Lung (tissue), 11 donors: ENCODE measurements at regions not wholly inside any gene's neighbourhood (a gene's known extent, or its start where the extent isn't known, plus 50 kb on each side); places are given as distances from the start of the nearest gene placed in this dataset.

Experiments used
- ATAC-seq: fragments of 200-7000 bp; cut with Tn5 transposase; one replicate; pipeline ENCODE4 v1.9.1; 2020; ENCODE audit warnings: moderate number of reproducible peaks; ENCODE audit not compliant: insufficient read depth, low FRiP score
- DNase-seq, 3 donors: peaks; one replicate each; pipeline ENCODE4 v3.0.0-alpha.2; 2013 to 2017
- H3K27ac ChIP-seq, 2 donors: one replicate each; pipeline ENCODE4 v1.5.1; 2013; ENCODE audit warnings: mild to moderate bottlenecking in 2 of 2, moderate library complexity in 2 of 2, control low read depth in 1 of 2, inconsistent platforms in 1 of 2, low read depth in 1 of 2, low read length in 1 of 2
- H3K27me3 ChIP-seq, 3 donors: one replicate each; pipeline ENCODE4 v1.5.1; 2013; ENCODE audit warnings: low read length in 2 of 3; ENCODE audit not compliant: control insufficient read depth in 3 of 3, insufficient read depth in 3 of 3
- H3K36me3 ChIP-seq, 4 donors: one replicate each; pipeline ENCODE4 v1.5.1; 2013; ENCODE audit warnings: low read length in 4 of 4, mild to moderate bottlenecking in 1 of 4, moderate library complexity in 1 of 4; ENCODE audit not compliant: control insufficient read depth in 4 of 4, insufficient read depth in 4 of 4
- H3K4me1 ChIP-seq, 5 donors: one replicate each; pipeline ENCODE4 v1.5.1; 2013; ENCODE audit warnings: low read length in 5 of 5, mild to moderate bottlenecking in 2 of 5, moderate library complexity in 1 of 5; ENCODE audit not compliant: control insufficient read depth in 5 of 5, insufficient read depth in 5 of 5
- H3K4me3 ChIP-seq: one replicate; pipeline ENCODE4 v1.5.1; 2013; ENCODE audit warnings: mild to moderate bottlenecking, control low read depth, moderate library complexity
- H3K9ac ChIP-seq, 2 donors: one replicate each; pipeline ENCODE4 v1.5.1; 2013; ENCODE audit warnings: low read length in 2 of 2, control low read depth in 1 of 2; ENCODE audit not compliant: insufficient read depth in 1 of 2
- H3K9me3 ChIP-seq, 4 donors: one replicate each; pipeline ENCODE4 v1.5.1; 2013; ENCODE audit warnings: low read length in 3 of 4, mild to moderate bottlenecking in 1 of 4, moderate library complexity in 1 of 4; ENCODE audit not compliant: control insufficient read depth in 4 of 4, insufficient read depth in 3 of 4
- WGBS, 2 donors: extraction: QIAGEN DNeasy Blood & Tissue Kit; methylation state at CpG; one replicate each; pipeline ENCODE4 v1.1.7; 2013; 5-methylcytosine and 5-hydroxymethylcytosine counted together
- TF ChIP-seq, protein P1 (sequence below): IDR thresholded peaks from 2 replicates; pipeline ENCODE4 v1.5.1; 2012; ENCODE audit warnings: mild to moderate bottlenecking; ENCODE audit errors: control extremely low read depth, extremely low read depth
- donor health status: control.
- donor health status: control.
- donor health status: Bipolar disorder and iron deficiency.
- donor health status: healthy.
- donor health status: DM: yes; HTN: yes; CAD: no.

GRCh38 chr4:38512840-38513239 lies 151.2 kb upstream of the KLF3 start:
- WGBS, 2 donors, result 88 to 91% methylated on average over 4 of the region's 4 CpGs
- Histone ChIP-seq H3K9me3 (no peaks in the 10 kb centered on the region), H3K36me3 (no peaks in the 10 kb centered on the region), H3K27ac (no peak overlapping the region), H3K9ac (no peak overlapping the region), H3K4me1 (no peaks in the 10 kb centered on the region), H3K27me3 (no peaks in the 10 kb centered on the region), H3K4me3 (no peak overlapping the region)
- TF ChIP-seq, protein P1, sequence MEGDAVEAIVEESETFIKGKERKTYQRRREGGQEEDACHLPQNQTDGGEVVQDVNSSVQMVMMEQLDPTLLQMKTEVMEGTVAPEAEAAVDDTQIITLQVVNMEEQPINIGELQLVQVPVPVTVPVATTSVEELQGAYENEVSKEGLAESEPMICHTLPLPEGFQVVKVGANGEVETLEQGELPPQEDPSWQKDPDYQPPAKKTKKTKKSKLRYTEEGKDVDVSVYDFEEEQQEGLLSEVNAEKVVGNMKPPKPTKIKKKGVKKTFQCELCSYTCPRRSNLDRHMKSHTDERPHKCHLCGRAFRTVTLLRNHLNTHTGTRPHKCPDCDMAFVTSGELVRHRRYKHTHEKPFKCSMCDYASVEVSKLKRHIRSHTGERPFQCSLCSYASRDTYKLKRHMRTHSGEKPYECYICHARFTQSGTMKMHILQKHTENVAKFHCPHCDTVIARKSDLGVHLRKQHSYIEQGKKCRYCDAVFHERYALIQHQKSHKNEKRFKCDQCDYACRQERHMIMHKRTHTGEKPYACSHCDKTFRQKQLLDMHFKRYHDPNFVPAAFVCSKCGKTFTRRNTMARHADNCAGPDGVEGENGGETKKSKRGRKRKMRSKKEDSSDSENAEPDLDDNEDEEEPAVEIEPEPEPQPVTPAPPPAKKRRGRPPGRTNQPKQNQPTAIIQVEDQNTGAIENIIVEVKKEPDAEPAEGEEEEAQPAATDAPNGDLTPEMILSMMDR, result no peak
- ATAC-seq, result no peak
- no peak for DNase-seq

GRCh38 chr4:38514465-38515146 lies 149.4 kb upstream of the KLF3 start:
- H3K4me1 ChIP-seq, result no peaks in the 10 kb centered on the region
- H3K4me3 ChIP-seq, result no peak overlapping the region
- TF ChIP-seq, protein P1, result no peak
- WGBS, 2 donors, result 83 to 92% methylated on average over 1 of the region's 1 CpG
- ATAC-seq, result no peak
- no peak for DNase-seq
- no peaks in the 10 kb centered on the region for H3K9me3 ChIP-seq
- H3K27me3 ChIP-seq, result no peaks in the 10 kb centered on the region
- no peaks in the 10 kb centered on the region for H3K36me3 ChIP-seq
- H3K9ac ChIP-seq, result no peak overlapping the region
- H3K27ac ChIP-seq, result no peak overlapping the region

GRCh38 chr4:38516190-38516589 lies 147.8 kb upstream of the KLF3 start:
- no peaks in the 10 kb centered on the region for H3K4me1 ChIP-seq
- no peaks in the 10 kb centered on the region for H3K36me3 ChIP-seq
- no peak overlapping the region for H3K27ac ChIP-seq
- no peaks in the 10 kb centered on the region for H3K9me3 ChIP-seq
- TF ChIP-seq, protein P1, result no peak
- no peak overlapping the region for H3K9ac ChIP-seq
- H3K27me3 ChIP-seq, result no peaks in the 10 kb centered on the region
- DNase-seq (no peak), ATAC-seq (no peak)
- no peak overlapping the region for H3K4me3 ChIP-seq
- 47 to 49% methylated on average over 2 of the region's 2 CpGs for WGBS, 2 donors

GRCh38 chr4:38519666-38520065 lies 144.3 kb upstream of the KLF3 start:
- ATAC-seq, result no peak
- 49 to 50% methylated on average over 1 of the region's 1 CpG for WGBS, 2 donors
- DNase-seq, result no peak

More at GRCh38 chr4:38519666-38520065, 144.3 kb upstream of the KLF3 start:
- TF ChIP-seq, protein P1, result no peak
- Histone ChIP-seq H3K36me3 (no peaks in the 10 kb centered on the region), H3K4me3 (no peak overlapping the region), H3K27ac (no peak overlapping the region), H3K9ac (no peak overlapping the region), H3K4me1 (no peaks in the 10 kb centered on the region), H3K27me3 (no peaks in the 10 kb centered on the region), H3K9me3 (no peaks in the 10 kb centered on the region)
